SK-N-SH (cell line): ENCODE measurements at regions not wholly inside any gene's neighbourhood (a gene's known extent, or its start where the extent isn't known, plus 50 kb on each side); places are given as distances from the start of the nearest gene placed in this dataset.

ENCODE experiments used
- CTCF ChIA-PET: fragments of 300-600, 350-600 bp; formaldehyde crosslinking; extraction: SDS; loops from one replicate; lab custom pipeline; 2021; lab: Yijun Ruan, JAX
- POLR2A ChIA-PET: fragments of 350-600 bp; sonication (Branson Sonifier 250); formaldehyde crosslinking; extraction: SDS; loops from one replicate; lab custom pipeline; 2020; ENCODE audit warnings: antibody characterized with exemption, inconsistent platforms; lab: Yijun Ruan, JAX
- DNase-seq: peaks from one replicate; pipeline ENCODE4 v3.0.0; 2012
- H2AFZ ChIP-seq: fragments of 200-600 bp; sonication (generic); 2 replicates; pipeline ENCODE4 v1.8.1; 2016; ENCODE audit warnings: antibody characterized with exemption, mild to moderate bottlenecking, low read depth
- H3F3A ChIP-seq: fragments of 200-600 bp; sonication (generic); replicated peaks from 2 replicates; pipeline ENCODE3; 2016; ENCODE audit warnings: antibody characterized with exemption, mild to moderate bottlenecking; ENCODE audit not compliant: insufficient read depth
- H3K27ac ChIP-seq, 2 experiments: fragments of 200-500 bp in 1 of 2; fragments of 200-600 bp in 1 of 2; sonication (Bioruptor generic) in 1 of 2; sonication (generic), shearing (Covaris generic) in 1 of 2; 2 replicates each; pipeline versions ENCODE4 v1.5.1 to v1.6.1; 2014 to 2016; ENCODE audit warnings: low read depth in 2 of 2, inconsistent platforms in 1 of 2, low read length in 1 of 2, mild to moderate bottlenecking in 1 of 2, mixed read lengths in 1 of 2
- H3K27me3 ChIP-seq: fragments of 200-600 bp; sonication (generic), shearing (Covaris generic); 2 replicates; pipeline ENCODE4 v1.6.1; 2016; ENCODE audit warnings: mixed run types; ENCODE audit not compliant: insufficient read depth
- H3K36me3 ChIP-seq, 2 experiments: fragments of 200-500 bp in 1 of 2; fragments of 200-600 bp in 1 of 2; sonication (Bioruptor generic) in 1 of 2; sonication (generic) in 1 of 2; replicated peaks in 1 of 2; 2 replicates each; pipeline versions ENCODE3 to v1.5.1; 2014 to 2016; ENCODE audit warnings: low read length in 1 of 2, mild to moderate bottlenecking in 1 of 2; ENCODE audit not compliant: insufficient read depth in 2 of 2, control insufficient read depth in 1 of 2
- H3K4me1 ChIP-seq, 2 experiments: fragments of 200-500 bp in 1 of 2; fragments of 200-600 bp in 1 of 2; sonication (Bioruptor generic) in 1 of 2; sonication (generic), shearing (Covaris generic) in 1 of 2; 2 replicates each; pipeline versions ENCODE4 v1.5.1 to v1.6.1; 2014 to 2016; ENCODE audit warnings: low read depth in 1 of 2, low read length in 1 of 2, mixed run types in 1 of 2; ENCODE audit not compliant: insufficient read depth in 2 of 2, control insufficient read depth in 1 of 2
- H3K4me2 ChIP-seq: fragments of 200-600 bp; sonication (generic), shearing (Covaris generic); 2 replicates; pipeline ENCODE4 v1.6.1; 2017; ENCODE audit warnings: mixed run types
- H3K4me3 ChIP-seq, 2 experiments: fragments of 200-500 bp in 1 of 2; fragments of 200-600 bp in 1 of 2; sonication (Bioruptor generic) in 1 of 2; sonication (generic), shearing (Covaris generic) in 1 of 2; 2 replicates each; pipeline versions ENCODE4 v1.5.1 to v1.8.1; 2014 to 2016; ENCODE audit warnings: low read depth in 2 of 2, inconsistent platforms in 1 of 2, low read length in 1 of 2, mild to moderate bottlenecking in 1 of 2, mixed read lengths in 1 of 2, moderate library complexity in 1 of 2
- H3K79me2 ChIP-seq: fragments of 200-600 bp; sonication (generic); 2 replicates; pipeline ENCODE4 v1.8.1; 2017; ENCODE audit warnings: mild to moderate bottlenecking; ENCODE audit not compliant: insufficient read depth
- H3K9ac ChIP-seq: fragments of 200-600 bp; sonication (generic); 2 replicates; pipeline ENCODE4 v1.6.1; 2017; ENCODE audit warnings: mixed run types
- H3K9me2 ChIP-seq: fragments of 200-600 bp; sonication (generic); 2 replicates; pipeline ENCODE4 v1.6.1; 2017; ENCODE audit warnings: mixed run types
- H3K9me3 ChIP-seq: fragments of 200-600 bp; sonication (generic); 2 replicates; pipeline ENCODE4 v1.6.1; 2017; ENCODE audit warnings: mixed run types, mild to moderate bottlenecking, moderate library complexity
- H4K20me1 ChIP-seq: fragments of 200-600 bp; sonication (generic); 2 replicates; pipeline ENCODE4 v1.6.1; 2017; ENCODE audit warnings: mild to moderate bottlenecking, mixed run types; ENCODE audit not compliant: insufficient read depth
- CHD2 ChIP-seq: fragments of 150-350 bp; IDR thresholded peaks from 2 replicates; pipeline ENCODE4 v1.6.1; 2018; ENCODE audit warnings: low read length; ENCODE audit not compliant: partially characterized antibody
- ELF1 ChIP-seq: IDR thresholded peaks from 2 replicates; pipeline ENCODE4 v1.4.0; 2012
- EP300 ChIP-seq, 2 experiments: IDR thresholded peaks; 2 replicates each; pipeline versions ENCODE4 v1.4.0 to v1.6.1; 2012; ENCODE audit warnings: borderline replicate concordance in 1 of 2, low read depth in 1 of 2, low read length in 1 of 2
- EZH2phosphoT487 ChIP-seq: fragments of 200-600 bp; sonication (generic); IDR thresholded peaks from 2 replicates; pipeline ENCODE4 v1.6.1; 2017; ENCODE audit warnings: low read depth, mixed run types, mild to moderate bottlenecking, antibody characterized with exemption, moderate library complexity, borderline replicate concordance
- FOSL2 ChIP-seq: IDR thresholded peaks from 2 replicates; pipeline ENCODE4 v1.4.0; 2012; ENCODE audit warnings: low read depth, mild to moderate bottlenecking, moderate library complexity, borderline replicate concordance
- FOXJ3 ChIP-seq: sonication (generic); formaldehyde crosslinking; IDR thresholded peaks from 2 replicates; pipeline ENCODE4 v1.5.1; 2020; ENCODE audit warnings: mild to moderate bottlenecking, missing genetic modification reagents
- MXI1 ChIP-seq: IDR thresholded peaks from 2 replicates; pipeline ENCODE4 v1.6.1; 2012; ENCODE audit warnings: mild to moderate bottlenecking, low read depth, low read length, improper control_type of control experiment
- NFIC ChIP-seq: IDR thresholded peaks from 2 replicates; pipeline ENCODE4 v1.4.0; 2012; ENCODE audit warnings: borderline replicate concordance
- NRF1 ChIP-seq: IDR thresholded peaks from 2 replicates; pipeline ENCODE4 v1.6.1; 2012; ENCODE audit warnings: low read depth, mild to moderate bottlenecking, low read length
- RAD21 ChIP-seq: IDR thresholded peaks from 2 replicates; pipeline ENCODE4 v1.6.1; 2012; ENCODE audit warnings: mild to moderate bottlenecking, low read length
- RCOR1 ChIP-seq: fragments of 150-350 bp; IDR thresholded peaks from 2 replicates; pipeline ENCODE4 v1.6.1; 2017; ENCODE audit warnings: antibody characterized with exemption, low read length
- RFX5 ChIP-seq: IDR thresholded peaks from 2 replicates; pipeline ENCODE4 v1.6.1; 2012; ENCODE audit warnings: mild to moderate bottlenecking, improper control_type of control experiment, low read length
- SIN3A ChIP-seq: IDR thresholded peaks from 2 replicates; pipeline ENCODE4 v1.6.1; 2012; ENCODE audit warnings: low read depth, mild to moderate bottlenecking, low read length, moderate library complexity, borderline replicate concordance
- TCF12 ChIP-seq: IDR thresholded peaks from 2 replicates; pipeline ENCODE4 v1.4.0; 2012
- TEAD4 ChIP-seq: IDR thresholded peaks from 2 replicates; pipeline ENCODE4 v1.4.0; 2012; ENCODE audit warnings: mild to moderate bottlenecking, borderline replicate concordance; ENCODE audit not compliant: insufficient read depth
- YY1 ChIP-seq: IDR thresholded peaks from 2 replicates; pipeline ENCODE4 v1.4.0; 2012; ENCODE audit warnings: low read depth, mild to moderate bottlenecking
- WGBS: methylation state at CpG from one replicate; pipeline ENCODE4 v1.1.6; 2017; ENCODE audit warnings: low lambda C conversion rate; 5-methylcytosine and 5-hydroxymethylcytosine counted together
- TF ChIP-seq, protein P1 (sequence below): fragments of 200-600 bp; sonication (generic); IDR thresholded peaks from 2 replicates; pipeline ENCODE4 v1.6.1; 2017; ENCODE audit warnings: antibody characterized with exemption, mild to moderate bottlenecking, moderate library complexity
- TF ChIP-seq, protein P2 (sequence below): fragments of 150-350 bp; IDR thresholded peaks from 2 replicates; pipeline ENCODE4 v1.6.1; 2017; ENCODE audit warnings: antibody characterized with exemption, low read length, low read depth, borderline replicate concordance
- TF ChIP-seq, protein P3 (sequence below): IDR thresholded peaks from 2 replicates; pipeline ENCODE4; 2012
- TF ChIP-seq, protein P4 (sequence below): fragments of 150-350 bp; IDR thresholded peaks from 2 replicates; pipeline ENCODE4 v1.6.1; 2016; ENCODE audit warnings: mild to moderate bottlenecking, low read depth, low read length

DNA sequence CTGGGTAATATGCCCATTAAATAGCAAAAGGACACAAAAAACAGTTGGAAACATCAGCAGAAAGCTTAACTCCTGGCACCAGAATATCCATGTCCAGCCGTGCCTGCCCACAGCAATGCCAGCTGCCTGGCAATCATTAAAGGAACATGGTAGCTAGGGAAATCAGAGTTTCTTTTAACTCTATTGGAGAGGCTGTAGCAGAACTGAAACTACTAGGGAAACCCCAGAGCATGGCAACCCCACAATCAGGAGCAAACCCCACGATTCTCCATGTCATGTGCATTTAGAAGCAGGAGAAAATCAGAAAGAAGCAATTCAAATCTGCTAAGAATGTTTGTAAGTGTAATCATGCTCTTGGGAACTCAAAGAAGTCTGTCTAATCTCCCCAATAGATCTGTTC is 409.0 kb upstream of the SMIM21 start (continued):
- TF ChIP-seq, protein P1, sequence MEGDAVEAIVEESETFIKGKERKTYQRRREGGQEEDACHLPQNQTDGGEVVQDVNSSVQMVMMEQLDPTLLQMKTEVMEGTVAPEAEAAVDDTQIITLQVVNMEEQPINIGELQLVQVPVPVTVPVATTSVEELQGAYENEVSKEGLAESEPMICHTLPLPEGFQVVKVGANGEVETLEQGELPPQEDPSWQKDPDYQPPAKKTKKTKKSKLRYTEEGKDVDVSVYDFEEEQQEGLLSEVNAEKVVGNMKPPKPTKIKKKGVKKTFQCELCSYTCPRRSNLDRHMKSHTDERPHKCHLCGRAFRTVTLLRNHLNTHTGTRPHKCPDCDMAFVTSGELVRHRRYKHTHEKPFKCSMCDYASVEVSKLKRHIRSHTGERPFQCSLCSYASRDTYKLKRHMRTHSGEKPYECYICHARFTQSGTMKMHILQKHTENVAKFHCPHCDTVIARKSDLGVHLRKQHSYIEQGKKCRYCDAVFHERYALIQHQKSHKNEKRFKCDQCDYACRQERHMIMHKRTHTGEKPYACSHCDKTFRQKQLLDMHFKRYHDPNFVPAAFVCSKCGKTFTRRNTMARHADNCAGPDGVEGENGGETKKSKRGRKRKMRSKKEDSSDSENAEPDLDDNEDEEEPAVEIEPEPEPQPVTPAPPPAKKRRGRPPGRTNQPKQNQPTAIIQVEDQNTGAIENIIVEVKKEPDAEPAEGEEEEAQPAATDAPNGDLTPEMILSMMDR, result no peak

DNA sequence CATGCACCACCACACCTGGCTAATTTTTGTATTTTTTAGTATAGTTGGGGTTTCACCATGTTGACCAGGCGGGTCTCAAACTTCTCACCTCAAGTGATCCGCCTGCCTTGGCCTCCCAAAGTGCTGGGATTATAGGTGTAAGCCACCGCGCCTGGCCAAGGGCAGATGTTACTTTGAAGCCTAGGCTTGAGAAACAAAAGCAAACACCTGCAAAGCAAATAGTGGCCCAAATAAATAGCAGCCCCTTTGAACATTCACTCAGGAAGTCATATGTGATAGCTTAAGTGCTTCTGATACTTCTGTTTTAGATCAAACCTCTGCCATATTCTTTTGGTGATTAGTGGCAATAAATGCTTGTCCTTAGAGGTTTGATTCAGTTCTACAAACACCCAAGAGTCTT is 404.5 kb upstream of the SMIM21 start:
- POLR2A ChIA-PET, result no interaction called here
- no peaks in the 10 kb centered on the region for H3K27me3 ChIP-seq
- H3K4me3 ChIP-seq, result no peak overlapping the region
- no peak overlapping the region for H3K4me2 ChIP-seq
- CTCF ChIA-PET, result no interaction called here
- no peaks in the 10 kb centered on the region for H4K20me1 ChIP-seq
- H3K4me1 ChIP-seq, result peaks cover 0 to 10% of the 10 kb centered on the region in 2 experiments; a peak in 2 of 4 replicates
- no peak overlapping the region for H3K27ac ChIP-seq
- whole genome bisulfite sequencing, result 53% methylated on average over 4 of the region's 4 CpGs
- H2AFZ ChIP-seq, result no peak overlapping the region
- H3K9me3 ChIP-seq, result no peaks in the 10 kb centered on the region
- no peaks in the 10 kb centered on the region for H3K9me2 ChIP-seq
- no peaks in the 10 kb centered on the region for H3F3A ChIP-seq
- TF ChIP-seq TCF12, result no peak
- TF ChIP-seq NFIC, result no peak
- TF ChIP-seq FOSL2, result no peak
- no peak for TF ChIP-seq TEAD4
- no peak for TF ChIP-seq EZH2phosphoT487
- H3K36me3 ChIP-seq, result no peaks in the 10 kb centered on the region
- no peak for DNase-seq
- H3K9ac ChIP-seq, result no peak overlapping the region
- H3K79me2 ChIP-seq, result no peaks in the 10 kb centered on the region

DNA sequence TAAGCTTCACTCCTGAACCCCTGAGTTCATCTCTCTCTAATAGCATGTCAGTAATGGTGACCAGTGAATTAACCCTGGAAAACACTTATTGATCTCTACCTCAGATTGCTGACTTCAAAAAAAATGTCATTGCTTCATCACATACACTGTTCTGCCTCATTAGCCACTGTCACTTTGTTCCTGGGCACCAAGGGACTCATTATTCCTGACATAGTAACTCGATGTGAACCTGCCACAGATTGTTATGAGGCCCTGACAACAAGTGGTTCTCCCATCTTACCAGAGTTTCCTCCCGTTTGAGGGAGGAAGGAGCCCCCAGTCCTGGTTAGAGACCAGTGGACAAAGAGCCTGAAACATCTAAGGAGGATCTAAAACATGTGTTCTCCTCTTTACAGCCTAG is 403.3 kb upstream of the SMIM21 start:
- H3K9ac ChIP-seq, result no peak overlapping the region
- H3K4me3 ChIP-seq, result no peak overlapping the region
- no peaks in the 10 kb centered on the region for H3F3A ChIP-seq
- H3K79me2 ChIP-seq, result no peaks in the 10 kb centered on the region
- no peaks in the 10 kb centered on the region for H4K20me1 ChIP-seq
- H2AFZ ChIP-seq, result no peak overlapping the region
- POLR2A ChIA-PET, result no interaction called here
- no peak for DNase-seq
- no peaks in the 10 kb centered on the region for H3K36me3 ChIP-seq
- H3K4me2 ChIP-seq, result no peak overlapping the region
- peaks cover 0 to 10% of the 10 kb centered on the region in 2 experiments; a peak in 2 of 4 replicates for H3K4me1 ChIP-seq
- H3K27me3 ChIP-seq, result no peaks in the 10 kb centered on the region
- no peaks in the 10 kb centered on the region for H3K9me3 ChIP-seq
- H3K9me2 ChIP-seq, result no peaks in the 10 kb centered on the region
- CTCF ChIA-PET, result no interaction called here
- WGBS, result 20% methylated on average over 2 of the region's 2 CpGs
- H3K27ac ChIP-seq, result no peak overlapping the region
- TF ChIP-seq YY1 (no peak), EP300 (IDR thresholded peaks at IDR 0.05; ENCODE audit: borderline replicate concordance in 1 of 2, low read depth in 1 of 2, low read length in 1 of 2) (no peak), RAD21 (no peak), SIN3A (no peak), NRF1 (no peak), CHD2 (no peak), NFIC (no peak), ELF1 (no peak), RCOR1 (no peak), RFX5 (no peak), MXI1 (no peak), FOXJ3 (CRISPR knock-in tag) (no peak)
- TF ChIP-seq, protein P2, sequence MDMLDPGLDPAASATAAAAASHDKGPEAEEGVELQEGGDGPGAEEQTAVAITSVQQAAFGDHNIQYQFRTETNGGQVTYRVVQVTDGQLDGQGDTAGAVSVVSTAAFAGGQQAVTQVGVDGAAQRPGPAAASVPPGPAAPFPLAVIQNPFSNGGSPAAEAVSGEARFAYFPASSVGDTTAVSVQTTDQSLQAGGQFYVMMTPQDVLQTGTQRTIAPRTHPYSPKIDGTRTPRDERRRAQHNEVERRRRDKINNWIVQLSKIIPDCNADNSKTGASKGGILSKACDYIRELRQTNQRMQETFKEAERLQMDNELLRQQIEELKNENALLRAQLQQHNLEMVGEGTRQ, result no peak
- TF ChIP-seq, protein P3, sequence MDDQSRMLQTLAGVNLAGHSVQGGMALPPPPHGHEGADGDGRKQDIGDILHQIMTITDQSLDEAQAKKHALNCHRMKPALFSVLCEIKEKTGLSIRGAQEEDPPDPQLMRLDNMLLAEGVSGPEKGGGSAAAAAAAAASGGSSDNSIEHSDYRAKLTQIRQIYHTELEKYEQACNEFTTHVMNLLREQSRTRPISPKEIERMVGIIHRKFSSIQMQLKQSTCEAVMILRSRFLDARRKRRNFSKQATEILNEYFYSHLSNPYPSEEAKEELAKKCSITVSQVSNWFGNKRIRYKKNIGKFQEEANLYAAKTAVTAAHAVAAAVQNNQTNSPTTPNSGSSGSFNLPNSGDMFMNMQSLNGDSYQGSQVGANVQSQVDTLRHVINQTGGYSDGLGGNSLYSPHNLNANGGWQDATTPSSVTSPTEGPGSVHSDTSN, result no peak
- TF ChIP-seq, protein P4, sequence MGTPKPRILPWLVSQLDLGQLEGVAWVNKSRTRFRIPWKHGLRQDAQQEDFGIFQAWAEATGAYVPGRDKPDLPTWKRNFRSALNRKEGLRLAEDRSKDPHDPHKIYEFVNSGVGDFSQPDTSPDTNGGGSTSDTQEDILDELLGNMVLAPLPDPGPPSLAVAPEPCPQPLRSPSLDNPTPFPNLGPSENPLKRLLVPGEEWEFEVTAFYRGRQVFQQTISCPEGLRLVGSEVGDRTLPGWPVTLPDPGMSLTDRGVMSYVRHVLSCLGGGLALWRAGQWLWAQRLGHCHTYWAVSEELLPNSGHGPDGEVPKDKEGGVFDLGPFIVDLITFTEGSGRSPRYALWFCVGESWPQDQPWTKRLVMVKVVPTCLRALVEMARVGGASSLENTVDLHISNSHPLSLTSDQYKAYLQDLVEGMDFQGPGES, result no peak
